GM18867 (cell line): ENCODE measurements at regions not wholly inside any gene's neighbourhood (a gene's known extent, or its start where the extent isn't known, plus 50 kb on each side); places are given as distances from the start of the nearest gene placed in this dataset.
"Not testable (repeated sequence)": the region's sequence is repeated elsewhere in the genome, so short reads cannot be mapped to it uniquely, and the experiment has no call there.

Experiments used
- ATAC-seq: cut with Tn5 transposase; IDR thresholded peaks from one replicate; pipeline ENCODE4 v1.9.1; 2021; ENCODE audit warnings: mild to moderate bottlenecking, moderate library complexity; ENCODE audit not compliant: unreplicated experiment

- ATAC-seq: no peak
Observed at GRCh38 chr3:187850258-187850921, 105.1 kb upstream of the BCL6 start.

DNA sequence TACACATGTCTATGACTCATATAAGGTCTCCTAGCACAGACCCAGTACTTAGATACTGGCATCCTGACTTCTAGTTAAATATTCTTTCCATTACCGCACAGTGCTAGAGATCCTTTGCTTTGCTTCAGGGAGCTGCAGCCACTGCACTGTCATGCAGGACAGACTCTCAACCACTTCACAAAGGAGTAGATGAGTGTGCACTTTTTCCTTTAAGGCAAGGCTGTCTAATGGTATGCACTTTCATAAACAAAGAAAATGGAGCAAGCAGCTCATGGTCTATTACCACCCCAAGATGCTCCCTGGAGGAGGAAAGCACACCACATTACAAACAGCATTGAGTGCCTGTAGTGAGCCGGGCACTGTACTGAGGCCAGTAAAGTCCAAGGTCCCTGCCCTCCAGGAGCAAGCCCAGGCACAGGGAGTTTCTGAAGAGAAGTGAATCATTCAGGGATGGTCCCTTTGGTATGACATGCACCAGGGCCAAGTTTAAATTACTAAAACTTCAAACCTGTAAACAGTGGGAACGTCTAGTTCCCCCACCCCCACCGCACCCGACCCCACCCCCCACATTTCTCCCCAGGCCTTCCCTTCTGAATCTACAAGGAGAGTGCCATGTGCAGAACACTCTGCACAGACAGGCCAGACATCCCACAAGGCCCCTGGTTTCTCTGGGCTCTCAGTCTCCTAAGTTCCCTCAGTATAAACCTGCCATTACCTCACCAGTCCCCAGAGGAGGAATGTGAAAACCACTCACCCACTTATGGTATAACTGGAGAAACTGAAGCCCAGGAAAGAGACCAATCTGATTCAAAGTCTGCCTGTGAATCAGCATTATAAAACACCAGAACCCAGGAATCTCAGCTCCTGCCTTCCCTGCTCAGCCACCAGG is 107.8 kb upstream of the BCL6 start:
- no peak for ATAC-seq

DNA sequence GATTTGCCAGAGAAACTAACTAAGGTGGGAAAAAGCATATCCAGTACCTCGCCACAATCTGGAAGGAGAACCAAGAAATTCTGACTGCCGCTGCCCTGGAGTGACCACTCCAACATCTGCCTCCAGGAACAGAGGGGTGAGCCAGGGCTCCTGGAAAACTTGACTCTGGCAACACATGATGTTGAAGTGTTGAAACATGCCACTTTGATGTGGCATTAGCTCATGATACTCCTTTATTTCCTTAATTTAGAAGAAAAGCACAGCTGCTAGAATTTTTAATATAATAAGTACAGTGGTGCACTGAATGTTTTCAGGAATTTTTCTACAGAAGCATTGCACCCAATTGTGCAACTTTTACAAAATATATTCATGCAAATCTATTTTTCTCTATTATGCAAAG is 109.9 kb upstream of the BCL6 start:
- ATAC-seq: no peak

DNA sequence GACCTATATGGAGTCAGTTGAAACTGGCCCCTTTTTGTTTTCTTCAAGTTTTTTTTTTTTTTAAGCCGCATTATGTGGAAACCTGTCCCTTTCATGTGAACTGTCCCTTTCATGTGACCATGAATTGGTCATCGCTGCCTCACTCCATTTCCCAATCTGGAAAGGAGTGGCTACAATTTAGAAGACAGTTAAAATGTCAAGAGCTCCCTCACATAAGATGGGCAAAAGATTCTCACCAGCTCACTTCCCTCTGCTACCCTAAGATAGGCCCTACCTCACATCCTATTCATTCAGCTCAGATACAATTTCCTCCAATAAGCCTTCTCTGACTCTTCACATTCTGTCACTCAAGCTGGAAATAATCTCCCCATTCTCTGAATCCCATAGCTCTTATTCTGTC is 111.3 kb upstream of the BCL6 start:
- ATAC-seq: no peak

GRCh38 chr3:187858041-187858440 is 112.8 kb upstream of the BCL6 start:
- ATAC-seq: no peak

- ATAC-seq: no peak
Observed at GRCh38 chr3:187858711-187859110, 113.4 kb upstream of the BCL6 start.

DNA sequence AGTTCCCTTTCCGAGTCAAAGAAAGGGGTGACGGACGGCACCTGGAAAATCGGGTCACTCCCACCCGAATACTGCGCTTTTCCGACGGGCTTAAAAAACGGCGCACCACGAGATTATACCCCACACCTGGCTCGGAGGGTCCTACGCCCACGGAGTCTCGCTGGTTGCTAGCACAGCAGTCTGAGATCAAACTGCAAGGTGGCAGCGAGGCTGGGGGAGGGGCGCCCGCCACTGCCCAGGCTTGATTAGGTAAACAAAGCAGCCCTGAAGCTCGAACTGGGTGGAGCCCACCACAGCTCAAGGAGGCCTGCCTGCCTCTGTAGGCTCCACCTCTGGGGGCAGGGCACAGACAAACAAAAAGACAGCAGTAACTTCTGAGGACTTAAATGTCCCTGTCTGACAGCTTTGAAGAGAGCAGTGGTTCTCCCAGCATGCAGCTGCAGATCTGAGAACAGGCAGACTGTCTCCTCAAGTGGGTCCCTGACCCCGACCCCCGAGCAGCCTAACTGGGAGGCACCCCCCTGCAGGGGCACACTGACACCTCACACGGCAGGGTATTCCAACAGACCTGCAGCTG is 117.5 kb upstream of the BCL6 start:
- ATAC-seq: not testable (repeated sequence)

DNA sequence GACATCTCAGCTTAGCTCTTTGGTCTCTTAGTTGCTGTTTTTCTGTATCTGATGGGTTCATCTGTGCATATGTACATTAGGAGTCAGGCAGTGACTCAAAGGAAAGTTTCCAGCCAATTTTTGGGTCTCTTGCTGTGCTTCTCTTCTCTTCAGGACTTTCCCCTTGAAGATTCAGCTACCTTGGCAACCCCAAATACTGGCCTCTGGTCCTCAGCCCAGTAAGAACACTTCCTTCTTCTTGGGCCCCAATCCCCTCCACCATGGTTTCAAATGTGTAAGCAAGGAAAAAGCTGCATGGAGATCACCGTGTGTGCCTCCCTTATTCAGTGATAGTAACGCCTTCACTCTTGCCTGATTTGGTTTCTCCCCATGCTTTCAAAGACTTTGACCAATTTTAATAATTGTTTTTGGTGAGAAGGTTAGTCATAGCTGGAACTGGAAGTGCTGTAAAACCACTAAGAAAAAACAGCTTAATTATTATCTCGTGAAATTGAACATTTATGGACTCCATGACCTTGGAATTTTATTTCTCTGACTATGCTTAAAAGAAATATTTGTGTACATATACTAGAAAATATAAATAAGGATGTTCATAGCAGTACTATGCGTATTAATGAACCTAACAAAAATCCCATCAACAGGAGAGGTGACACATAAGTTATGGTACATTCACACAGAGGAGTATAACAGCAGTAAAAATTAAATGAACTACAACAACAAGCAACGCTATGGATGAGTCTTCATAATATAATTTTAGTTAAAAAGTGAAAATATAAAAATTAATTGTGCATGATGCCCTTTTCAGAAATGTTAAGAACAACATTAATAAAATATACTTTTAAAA is 125.3 kb upstream of the BCL6 start:
- ATAC-seq: no peak

DNA sequence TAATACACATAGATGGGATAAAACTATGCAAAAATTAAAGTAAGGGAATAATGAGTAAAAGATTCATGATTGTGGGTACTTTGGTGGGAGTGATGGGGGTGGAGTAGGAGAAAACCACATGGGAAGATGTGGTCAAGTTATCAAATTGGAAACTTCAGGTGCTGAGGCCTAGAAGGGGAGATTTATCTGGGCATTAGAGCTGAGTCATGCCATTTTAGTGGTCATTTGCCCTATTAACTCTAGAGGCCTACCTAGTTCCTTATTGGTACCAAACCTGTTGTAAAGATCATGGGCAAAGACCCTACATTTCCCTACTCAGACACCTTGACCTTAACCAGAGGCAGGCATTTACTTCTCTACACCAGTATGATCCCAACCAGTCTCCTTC is 125.9 kb upstream of the BCL6 start:
- ATAC-seq: no peak

DNA sequence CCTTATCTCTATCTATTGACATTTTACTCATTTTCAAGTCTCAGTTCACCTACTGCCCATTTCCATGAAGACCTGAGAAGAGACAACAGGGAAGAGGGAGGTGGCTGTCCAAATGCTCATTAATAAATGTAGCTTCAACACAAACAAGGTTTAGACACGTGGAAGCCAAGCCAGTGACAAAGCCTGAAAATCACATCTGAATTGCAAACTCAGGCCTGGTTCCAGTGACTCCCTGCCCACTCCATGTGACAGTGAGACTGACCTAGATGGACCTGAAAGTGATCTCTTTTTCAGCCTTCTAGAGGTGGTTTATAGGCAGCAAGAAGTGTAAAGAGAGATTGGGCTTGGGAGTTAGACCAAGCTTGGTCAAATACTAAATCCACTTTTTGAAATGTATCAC is 126.6 kb upstream of the BCL6 start:
- no peak for ATAC-seq

- no peak for ATAC-seq
Observed at GRCh38 chr3:187873843-187874242, 128.6 kb upstream of the BCL6 start.

- no peak for ATAC-seq
Observed at GRCh38 chr3:187875863-187876262, 130.6 kb upstream of the BCL6 start.

DNA sequence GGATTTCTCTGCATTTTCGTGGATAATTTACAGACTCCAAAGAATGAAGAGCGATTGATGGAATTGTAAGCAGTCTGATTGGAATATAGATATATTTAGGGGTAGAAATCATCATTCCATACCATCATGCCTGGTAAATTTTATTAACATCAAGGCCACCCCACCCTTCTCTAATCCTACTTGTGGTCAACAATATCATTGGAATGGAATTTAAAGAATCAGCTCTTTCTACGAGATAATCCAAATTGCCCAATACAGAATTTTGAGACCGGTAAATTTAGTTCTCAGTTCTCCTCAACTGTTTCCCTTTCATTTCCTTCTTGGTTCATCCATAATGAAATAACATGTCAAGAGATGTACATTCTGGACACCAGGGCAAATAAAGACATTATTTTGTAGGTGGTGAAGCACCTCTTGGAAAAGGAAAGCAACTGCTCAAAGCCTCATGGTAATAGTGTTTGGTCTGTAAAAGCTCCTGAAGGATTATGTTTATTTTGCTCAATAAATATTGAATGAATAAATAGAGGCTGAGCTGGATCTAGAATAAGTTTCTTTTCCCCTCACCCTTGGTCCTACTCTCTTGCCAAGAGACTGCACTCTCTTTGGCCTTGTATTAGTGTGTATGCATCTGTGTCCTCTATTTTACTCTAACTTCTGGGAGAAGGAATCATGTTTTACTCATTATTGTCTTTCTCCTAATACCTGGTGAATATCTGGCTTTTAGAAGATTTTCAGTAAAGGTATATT is 133.7 kb upstream of the BCL6 start:
- no peak for ATAC-seq

DNA sequence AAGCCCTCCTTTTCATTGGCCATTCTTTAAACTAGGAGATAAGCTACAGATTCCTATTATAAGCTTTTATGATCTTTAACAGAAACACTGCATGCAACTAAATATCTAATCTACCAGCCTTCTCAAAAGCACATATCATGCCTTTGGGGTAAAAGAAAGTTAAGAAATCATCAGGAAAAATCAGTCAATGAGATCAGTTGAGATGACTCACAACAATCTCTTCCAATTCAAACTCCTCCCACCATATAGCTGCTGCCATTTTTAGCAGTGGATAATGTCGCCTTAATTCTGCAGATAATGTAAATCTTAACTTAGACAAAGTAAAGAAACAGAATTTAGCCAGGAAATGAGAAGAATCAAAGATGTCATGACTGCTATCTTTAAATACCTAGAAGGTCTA is 135.2 kb upstream of the BCL6 start:
- ATAC-seq: no peak

DNA sequence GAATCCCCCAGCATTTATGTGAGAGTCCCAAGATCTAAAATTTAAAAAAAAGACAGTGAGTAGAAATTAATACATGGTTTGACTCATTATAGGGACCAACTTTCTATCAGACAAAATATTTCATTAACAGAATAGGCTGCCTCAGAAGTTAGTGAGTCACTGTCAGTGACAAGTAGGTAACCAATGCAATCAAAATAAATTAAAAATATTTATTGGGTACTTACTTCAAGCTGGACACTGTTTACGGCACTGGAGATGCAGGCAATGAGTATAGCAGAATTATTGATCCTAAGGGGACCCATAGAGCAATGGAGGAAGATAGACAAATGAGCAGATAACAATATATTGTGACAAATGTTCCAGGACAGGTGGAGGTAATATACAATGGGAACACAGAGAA is 135.6 kb upstream of the BCL6 start:
- no peak for ATAC-seq

DNA sequence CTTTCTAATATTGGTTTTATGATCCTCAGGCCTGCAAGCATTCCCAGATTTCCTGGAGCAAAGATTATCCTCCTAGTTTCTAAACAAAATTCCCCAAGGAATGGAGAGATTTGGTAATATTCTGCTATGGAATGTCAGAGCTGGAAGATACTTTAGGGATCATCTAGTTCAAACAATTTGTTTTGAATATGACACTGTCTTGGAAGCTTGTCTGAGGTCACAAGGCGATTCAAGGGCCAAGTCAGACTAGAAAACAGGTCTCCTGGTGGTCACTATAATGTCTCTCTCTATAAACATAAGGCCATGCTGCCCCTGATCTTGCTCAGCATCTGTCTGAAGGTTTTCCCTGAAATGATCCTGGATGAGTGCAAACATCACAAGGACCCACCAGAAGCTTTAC is 143.4 kb upstream of the BCL6 start:
- no peak for ATAC-seq

DNA sequence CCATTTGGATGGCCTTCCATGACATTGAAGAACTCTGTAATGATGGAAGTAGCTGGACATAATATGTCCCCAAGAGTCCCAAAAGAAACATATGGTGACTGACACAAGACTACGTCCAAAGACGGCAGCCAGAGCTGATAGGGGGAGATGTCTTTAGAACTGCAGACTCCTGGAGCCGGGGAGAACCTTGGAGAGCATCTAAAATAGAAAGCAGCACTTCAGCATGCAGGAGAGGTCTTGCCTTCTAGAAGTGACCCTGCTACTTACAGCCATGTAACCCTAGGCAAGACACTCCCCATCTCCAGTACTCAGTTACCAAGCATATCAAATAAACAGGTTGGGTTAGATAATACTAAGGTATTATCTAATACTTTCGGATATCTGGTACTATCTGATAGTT is 143.8 kb upstream of the BCL6 start:
- no peak for ATAC-seq

DNA sequence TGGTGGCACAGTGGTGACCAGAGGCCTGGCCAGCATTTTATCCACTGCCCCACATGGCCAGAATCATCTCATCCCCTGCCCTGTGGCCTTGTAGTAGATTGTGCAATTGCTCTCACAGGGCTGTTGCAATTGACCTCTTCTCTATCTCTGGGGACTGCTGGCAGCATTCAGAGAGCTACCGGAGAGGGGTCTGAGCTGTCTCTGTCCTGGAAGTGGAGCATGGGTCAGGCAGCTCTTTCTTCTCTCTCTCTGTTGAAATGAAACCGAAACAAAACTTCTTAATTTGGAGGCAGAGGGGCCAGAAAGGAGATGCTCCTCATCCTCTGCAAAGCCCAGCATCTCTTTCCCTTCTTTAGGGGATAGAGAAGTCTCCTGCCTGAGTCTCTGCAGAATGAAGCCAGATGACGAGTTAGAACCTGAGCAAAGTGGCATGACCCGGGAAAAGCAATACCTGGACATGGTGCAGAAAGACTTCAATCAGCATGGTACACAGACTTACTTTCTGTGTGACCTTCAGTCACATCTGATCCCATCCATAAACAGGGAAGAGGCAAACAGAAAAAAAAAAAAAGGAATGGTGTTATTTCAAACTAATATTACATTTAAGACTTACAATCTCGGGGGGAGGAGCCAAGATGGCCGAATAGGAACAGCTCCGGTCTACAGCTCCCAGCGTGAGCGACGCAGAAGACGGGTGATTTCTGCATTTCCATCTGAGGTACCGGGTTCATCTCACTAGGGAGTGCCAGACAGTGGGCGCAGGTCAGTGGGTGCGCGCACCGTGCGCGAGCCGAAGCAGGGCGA is 144.5 kb upstream of the BCL6 start:
- ATAC-seq: no peak

DNA sequence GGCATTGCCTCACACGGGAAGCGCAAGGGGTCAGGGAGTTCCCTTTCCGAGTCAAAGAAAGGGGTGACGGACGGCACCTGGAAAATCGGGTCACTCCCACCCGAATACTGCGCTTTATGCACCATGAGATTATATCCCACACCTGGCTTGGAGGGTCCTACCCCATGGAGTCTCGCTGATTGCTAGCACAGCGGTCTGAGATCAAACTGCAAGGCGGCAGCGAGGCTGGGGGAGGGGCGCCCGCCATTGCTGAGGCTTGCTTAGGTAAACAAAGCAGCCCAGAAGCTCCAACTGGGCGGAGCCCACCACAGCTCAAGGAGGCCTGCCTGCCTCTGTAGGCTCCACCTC is 145.1 kb upstream of the BCL6 start:
- not testable (repeated sequence) for ATAC-seq

DNA sequence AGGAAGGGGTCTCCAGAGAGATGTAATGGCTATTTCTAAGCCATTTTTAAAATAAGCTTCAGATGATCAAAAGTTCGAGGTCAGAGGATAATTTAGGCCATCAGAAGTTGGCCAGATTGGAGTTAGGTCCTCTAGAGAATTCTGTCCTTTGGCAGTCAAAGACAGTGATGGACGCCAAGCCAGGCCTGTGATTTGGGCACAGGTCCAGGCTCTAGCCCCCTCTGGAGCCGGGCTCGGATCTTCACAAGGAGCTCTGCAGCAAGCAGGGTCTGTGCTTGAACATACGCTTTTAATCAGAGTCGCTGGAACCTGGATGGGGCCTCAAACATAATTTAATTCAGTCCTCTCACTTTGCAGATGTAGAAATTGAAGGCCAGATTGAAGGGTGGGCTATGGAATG is 151.4 kb upstream of the BCL6 start:
- no peak for ATAC-seq
